GM04503 (cell line): ENCODE measurements at regions not wholly inside any gene's neighbourhood (a gene's known extent, or its start where the extent isn't known, plus 50 kb on each side); places are given as distances from the start of the nearest gene placed in this dataset.
"Not testable (repeated sequence)": the region's sequence is repeated elsewhere in the genome, so short reads cannot be mapped to it uniquely, and the experiment has no call there.

Source experiments
- DNase-seq: peaks from one replicate; pipeline ENCODE4 v3.0.0-alpha.2; 2012; ENCODE audit warnings: low read depth

GRCh38 chr9:84054341-84055010 lies 73.9 kb downstream of the RMI1 start:
- no peak for DNase-seq

GRCh38 chr9:84057662-84058061 lies 77.1 kb downstream of the RMI1 start:
- DNase-seq: no peak

GRCh38 chr9:84059936-84060335 lies 79.3 kb downstream of the RMI1 start:
- DNase-seq: no peak

- DNase-seq: no peak
These were observed 81.1 kb downstream of the RMI1 start for GRCh38 chr9:84061613-84062193.

- DNase-seq: no peak
These were observed 81.9 kb downstream of the RMI1 start for GRCh38 chr9:84062538-84062937.

GRCh38 chr9:84067821-84068220 lies 87.2 kb downstream of the RMI1 start:
- no peak for DNase-seq

- no peak for DNase-seq
These were observed 88.3 kb downstream of the RMI1 start for GRCh38 chr9:84068872-84069271.

GRCh38 chr9:84070590-84070989 lies 90.0 kb downstream of the RMI1 start:
- DNase-seq: no peak

GRCh38 chr9:84072621-84073180 lies 92.1 kb downstream of the RMI1 start:
- no peak for DNase-seq

- no peak for DNase-seq
These were observed 94.4 kb downstream of the RMI1 start for GRCh38 chr9:84075004-84075403.

GRCh38 chr9:84076384-84076783 lies 95.8 kb downstream of the RMI1 start:
- no peak for DNase-seq

GRCh38 chr9:84077816-84078215 lies 97.2 kb downstream of the RMI1 start:
- DNase-seq: not testable (repeated sequence)

- no peak for DNase-seq
These were observed 99.4 kb downstream of the RMI1 start for GRCh38 chr9:84079994-84080393.

GRCh38 chr9:84101964-84102632 lies 121.5 kb downstream of the RMI1 start:
- DNase-seq: no peak

GRCh38 chr9:84103651-84104377 lies 123.2 kb downstream of the RMI1 start:
- DNase-seq: no peak

GRCh38 chr9:84107081-84107480 lies 126.5 kb downstream of the RMI1 start:
- no peak for DNase-seq

- no peak for DNase-seq
These were observed 127.4 kb downstream of the RMI1 start for GRCh38 chr9:84107995-84108394.

GRCh38 chr9:84111726-84112125 lies 131.1 kb downstream of the RMI1 start:
- DNase-seq: no peak

- DNase-seq: peak; percentile 72
These were observed 141.5 kb downstream of the RMI1 start for GRCh38 chr9:84121991-84122523.

- no peak for DNase-seq
These were observed 142.0 kb downstream of the RMI1 start for GRCh38 chr9:84122572-84122971.

GRCh38 chr9:84123648-84124406 lies 143.2 kb downstream of the RMI1 start:
- DNase-seq: no peak
